ENCODE measurements at regions not wholly inside any gene's neighbourhood (a gene's known extent, or its start where the extent isn't known, plus 50 kb on each side); places are given as distances from the start of the nearest gene placed in this dataset.

GRCh38 chr3:64832098-64832497, 144.3 kb upstream of the ADAMTS9 start:
- no peaks in the 10 kb centered on the region for H3K27me3 ChIP-seq (replicated peaks; ENCODE audit: insufficient read depth)
- no peak for DNase-seq
- no peaks in the 10 kb centered on the region for H3F3A ChIP-seq (ENCODE audit: insufficient read depth)
- no peak overlapping the region for H2AFZ ChIP-seq
- H3K9ac ChIP-seq = no peak overlapping the region
- H3K9me2 ChIP-seq (ENCODE audit: insufficient read depth) = no peaks in the 10 kb centered on the region
- no peaks in the 10 kb centered on the region for H3K36me3 ChIP-seq (ENCODE audit: low read depth)
- H3K4me3 ChIP-seq = no peak overlapping the region
- no peaks in the 10 kb centered on the region for H4K20me1 ChIP-seq (ENCODE audit: insufficient read depth)
- H3K4me2 ChIP-seq (ENCODE audit: unreplicated experiment) = no peak overlapping the region
- 63 to 67% methylated on average over 5 of the region's 5 CpGs for WGBS, 2 experiments (ENCODE audit: low coverage in 1 of 2, low lambda C conversion rate in 2 of 2, missing lambda C conversion rate in 2 of 2)
- no peaks in the 10 kb centered on the region for H3K9me3 ChIP-seq (ENCODE audit: low read depth)
- in situ Hi-C loops (cut with MboI) = no loop called here
- H3K4me1 ChIP-seq (ENCODE audit: insufficient read depth) = no peaks in the 10 kb centered on the region
- no peaks in the 10 kb centered on the region for H3K79me2 ChIP-seq (ENCODE audit: insufficient read depth)
- no peak for TF ChIP-seq EZH2 (IDR thresholded peaks at IDR 0.05; ENCODE audit: insufficient read depth, poor library complexity, severe bottlenecking)
- no peak for TF ChIP-seq EZH2phosphoT487 (IDR thresholded peaks at IDR 0.05; ENCODE audit: insufficient read depth, low read depth)
- H3K27ac ChIP-seq = no peak overlapping the region

- DNase-seq = no peak
These were observed 142.9 kb upstream of the ADAMTS9 start for GRCh38 chr3:64830681-64831080.

GRCh38 chr3:64829331-64829730, 141.5 kb upstream of the ADAMTS9 start:
- no peaks in the 10 kb centered on the region for H3K4me1 ChIP-seq (ENCODE audit: insufficient read depth)
- no peak overlapping the region for H2AFZ ChIP-seq
- no peaks in the 10 kb centered on the region for H3K36me3 ChIP-seq (ENCODE audit: low read depth)
- no peaks in the 10 kb centered on the region for H3K9me3 ChIP-seq (ENCODE audit: low read depth)
- DNase-seq = no peak
- no peaks in the 10 kb centered on the region for H3K27me3 ChIP-seq (replicated peaks; ENCODE audit: insufficient read depth)
- H3K4me2 ChIP-seq (ENCODE audit: unreplicated experiment) = no peak overlapping the region
- no peak overlapping the region for H3K4me3 ChIP-seq
- 53 to 70% methylated on average over 3 of the region's 3 CpGs for WGBS, 2 experiments (ENCODE audit: low coverage in 1 of 2, low lambda C conversion rate in 2 of 2, missing lambda C conversion rate in 2 of 2)
- no peaks in the 10 kb centered on the region for H3K9me2 ChIP-seq (ENCODE audit: insufficient read depth)
- TF ChIP-seq EZH2 (IDR thresholded peaks at IDR 0.05; ENCODE audit: insufficient read depth, poor library complexity, severe bottlenecking) (no peak), EZH2phosphoT487 (IDR thresholded peaks at IDR 0.05; ENCODE audit: insufficient read depth, low read depth) (no peak)
- in situ Hi-C loops (cut with MboI) = no loop called here
- no peak overlapping the region for H3K9ac ChIP-seq
- no peaks in the 10 kb centered on the region for H4K20me1 ChIP-seq (ENCODE audit: insufficient read depth)
- no peaks in the 10 kb centered on the region for H3F3A ChIP-seq (ENCODE audit: insufficient read depth)
- H3K27ac ChIP-seq = no peak overlapping the region
- no peaks in the 10 kb centered on the region for H3K79me2 ChIP-seq (ENCODE audit: insufficient read depth)

More at GRCh38 chr3:64830681-64831080, 142.9 kb upstream of the ADAMTS9 start:
- Histone ChIP-seq H3K9ac (no peak overlapping the region), H4K20me1 (ENCODE audit: insufficient read depth) (no peaks in the 10 kb centered on the region), H3K4me2 (ENCODE audit: unreplicated experiment) (no peak overlapping the region), H3K4me3 (no peak overlapping the region), H3K27ac (no peak overlapping the region), H2AFZ (no peak overlapping the region), H3K4me1 (ENCODE audit: insufficient read depth) (no peaks in the 10 kb centered on the region), H3K9me3 (ENCODE audit: low read depth) (no peaks in the 10 kb centered on the region), H3F3A (ENCODE audit: insufficient read depth) (no peaks in the 10 kb centered on the region), H3K79me2 (ENCODE audit: insufficient read depth) (no peaks in the 10 kb centered on the region), H3K9me2 (ENCODE audit: insufficient read depth) (no peaks in the 10 kb centered on the region), H3K27me3 (replicated peaks; ENCODE audit: insufficient read depth) (no peaks in the 10 kb centered on the region), H3K36me3 (ENCODE audit: low read depth) (no peaks in the 10 kb centered on the region)
- TF ChIP-seq EZH2phosphoT487 (IDR thresholded peaks at IDR 0.05; ENCODE audit: insufficient read depth, low read depth) = no peak
- TF ChIP-seq EZH2 (IDR thresholded peaks at IDR 0.05; ENCODE audit: insufficient read depth, poor library complexity, severe bottlenecking) = no peak
- WGBS, 2 experiments (ENCODE audit: low coverage in 1 of 2, low lambda C conversion rate in 2 of 2, missing lambda C conversion rate in 2 of 2) = 47 to 48% methylated on average over 4 of the region's 4 CpGs
- in situ Hi-C loops (cut with MboI) = no loop called here

- Histone ChIP-seq H3K79me2 (ENCODE audit: insufficient read depth) (no peaks in the 10 kb centered on the region), H3K4me3 (no peak overlapping the region), H3K36me3 (ENCODE audit: low read depth) (no peaks in the 10 kb centered on the region), H3K4me1 (ENCODE audit: insufficient read depth) (no peaks in the 10 kb centered on the region), H3K27ac (no peak overlapping the region), H3K4me2 (ENCODE audit: unreplicated experiment) (no peak overlapping the region), H4K20me1 (ENCODE audit: insufficient read depth) (no peaks in the 10 kb centered on the region), H2AFZ (no peak overlapping the region), H3K9me2 (ENCODE audit: insufficient read depth) (no peaks in the 10 kb centered on the region), H3F3A (ENCODE audit: insufficient read depth) (no peaks in the 10 kb centered on the region), H3K9me3 (ENCODE audit: low read depth) (no peaks in the 10 kb centered on the region), H3K27me3 (replicated peaks; ENCODE audit: insufficient read depth) (no peaks in the 10 kb centered on the region), H3K9ac (no peak overlapping the region)
- DNase-seq = no peak
- in situ Hi-C loops (cut with MboI) = no loop called here
- TF ChIP-seq EZH2phosphoT487 (IDR thresholded peaks at IDR 0.05; ENCODE audit: insufficient read depth, low read depth) (no peak), EZH2 (IDR thresholded peaks at IDR 0.05; ENCODE audit: insufficient read depth, poor library complexity, severe bottlenecking) (no peak)
These were observed 140.5 kb upstream of the ADAMTS9 start for GRCh38 chr3:64828276-64828675.

- Histone ChIP-seq H3K4me1 (ENCODE audit: insufficient read depth) (no peaks in the 10 kb centered on the region), H4K20me1 (ENCODE audit: insufficient read depth) (no peaks in the 10 kb centered on the region), H2AFZ (no peak overlapping the region), H3K27me3 (replicated peaks; ENCODE audit: insufficient read depth) (no peaks in the 10 kb centered on the region), H3K27ac (no peak overlapping the region), H3K9ac (no peak overlapping the region), H3F3A (ENCODE audit: insufficient read depth) (no peaks in the 10 kb centered on the region), H3K4me3 (no peak overlapping the region), H3K4me2 (ENCODE audit: unreplicated experiment) (no peak overlapping the region), H3K36me3 (ENCODE audit: low read depth) (no peaks in the 10 kb centered on the region), H3K9me2 (ENCODE audit: insufficient read depth) (no peaks in the 10 kb centered on the region), H3K79me2 (ENCODE audit: insufficient read depth) (no peaks in the 10 kb centered on the region), H3K9me3 (ENCODE audit: low read depth) (no peaks in the 10 kb centered on the region)
- TF ChIP-seq EZH2 (IDR thresholded peaks at IDR 0.05; ENCODE audit: insufficient read depth, poor library complexity, severe bottlenecking) = no peak
- TF ChIP-seq EZH2phosphoT487 (IDR thresholded peaks at IDR 0.05; ENCODE audit: insufficient read depth, low read depth) = no peak
- WGBS, 2 experiments (ENCODE audit: low coverage in 1 of 2, low lambda C conversion rate in 2 of 2, missing lambda C conversion rate in 2 of 2) = 69 to 83% methylated on average over 2 of the region's 2 CpGs
- no peak for DNase-seq
- in situ Hi-C loops (cut with MboI) = no loop called here
These were observed 139.6 kb upstream of the ADAMTS9 start for GRCh38 chr3:64827431-64827830.
